HG03342 (cell line): ENCODE measurements at regions not wholly inside any gene's neighbourhood (a gene's known extent, or its start where the extent isn't known, plus 50 kb on each side); places are given as distances from the start of the nearest gene placed in this dataset.

ENCODE experiments used
- ATAC-seq: cut with Tn5 transposase; IDR thresholded peaks from one replicate; pipeline ENCODE4 v1.9.1; 2021; ENCODE audit warnings: mild to moderate bottlenecking, moderate library complexity; ENCODE audit not compliant: unreplicated experiment

- ATAC-seq = no peak
Measured at GRCh38 chr2:104788742-104789455, 65.0 kb upstream of the POU3F3 start.

DNA sequence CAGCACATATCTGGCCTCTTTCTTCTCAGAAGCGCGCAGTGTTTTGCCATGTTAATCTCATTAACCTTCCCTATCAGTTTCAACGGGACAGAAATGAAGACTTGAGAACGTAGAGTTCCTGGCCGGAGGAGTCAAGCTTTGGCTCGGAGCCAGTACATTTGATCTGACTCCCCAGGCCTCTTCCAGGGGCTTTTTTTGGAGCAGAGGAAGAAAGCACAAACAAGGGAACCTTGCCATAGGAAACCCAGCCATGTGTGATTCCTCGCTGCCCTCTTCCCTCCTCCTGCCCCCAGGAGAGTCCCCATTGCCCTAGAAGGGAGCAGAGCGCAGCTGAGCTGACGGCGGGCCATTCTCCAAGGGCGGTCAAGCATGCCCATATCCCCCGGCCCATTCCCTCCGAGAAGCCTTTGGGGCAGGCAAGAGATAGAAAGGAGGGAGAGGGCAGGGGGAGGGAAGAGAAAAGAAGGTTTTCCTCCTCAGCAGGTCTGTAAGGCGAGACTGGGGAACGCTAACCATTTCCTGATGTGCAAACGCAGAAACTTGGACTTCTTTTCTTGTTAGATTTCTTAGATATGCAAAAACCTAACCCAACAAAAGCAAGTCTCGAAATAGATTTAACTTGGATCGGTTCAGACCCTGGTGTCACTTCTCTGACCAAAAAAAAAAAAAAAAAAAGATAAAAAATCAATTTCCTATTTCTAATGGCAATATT, 63.7 kb upstream of the POU3F3 start:
- ATAC-seq = no peak

- no peak for ATAC-seq
Measured at GRCh38 chr2:104790901-104791495, 62.9 kb upstream of the POU3F3 start.

GRCh38 chr2:104793966-104794365, 59.9 kb upstream of the POU3F3 start:
- ATAC-seq = no peak

- ATAC-seq = no peak
Measured at GRCh38 chr2:104794441-104794840, 59.5 kb upstream of the POU3F3 start.
